Astrocyte (in vitro differentiated cells and primary cell): ENCODE measurements at regions not wholly inside any gene's neighbourhood (a gene's known extent, or its start where the extent isn't known, plus 50 kb on each side); places are given as distances from the start of the nearest gene placed in this dataset.

ENCODE experiments used
- DNase-seq: peaks from one replicate; pipeline ENCODE4 v3.0.0-alpha.2; 2010; ENCODE audit warnings: low read depth
- FAIRE-seq: peaks from 2 replicates; lab custom pipeline; 2011; peaks lifted over from hg19 to GRCh38; lab: Jason Lieb, UNC
- H2AFZ ChIP-seq: 2 replicates; pipeline ENCODE4 v1.6.0; 2012; ENCODE audit warnings: low read depth, low read length, inconsistent platforms
- H3K27ac ChIP-seq: 2 replicates; pipeline ENCODE4 v1.5.1; 2011; ENCODE audit warnings: low read depth, low read length, inconsistent platforms
- H3K27me3 ChIP-seq: 2 replicates; pipeline ENCODE4 v1.6.0; 2011; ENCODE audit warnings: low read length, inconsistent platforms; ENCODE audit not compliant: insufficient read depth
- H3K36me3 ChIP-seq: 2 replicates; pipeline ENCODE4 v1.5.1; 2011; ENCODE audit warnings: low read length, inconsistent platforms; ENCODE audit not compliant: insufficient read depth
- H3K4me1 ChIP-seq: 2 replicates; pipeline ENCODE4 v1.5.1; 2011; ENCODE audit warnings: low read length, inconsistent platforms; ENCODE audit not compliant: insufficient read depth
- H3K4me2 ChIP-seq: 2 replicates; pipeline ENCODE4 v1.6.0; 2012; ENCODE audit warnings: low read length, inconsistent platforms
- H3K4me3 ChIP-seq: 2 replicates; pipeline ENCODE4 v1.5.1; 2011; ENCODE audit warnings: low read depth, mild to moderate bottlenecking, low read length, inconsistent platforms; ENCODE audit not compliant: insufficient read depth
- H3K79me2 ChIP-seq: 2 replicates; pipeline ENCODE4 v1.6.0; 2012; ENCODE audit warnings: mild to moderate bottlenecking, low read length, inconsistent platforms; ENCODE audit not compliant: insufficient read depth
- H3K9ac ChIP-seq: 2 replicates; pipeline ENCODE4 v1.6.0; 2012; ENCODE audit warnings: mild to moderate bottlenecking, low read length, inconsistent platforms
- H3K9me3 ChIP-seq: 2 replicates; pipeline ENCODE4 v1.5.1; 2012; ENCODE audit warnings: low read depth, mild to moderate bottlenecking, low read length, inconsistent platforms; ENCODE audit not compliant: insufficient read depth
- H4K20me1 ChIP-seq: 2 replicates; pipeline ENCODE4 v1.6.0; 2012; ENCODE audit warnings: low read length, inconsistent platforms; ENCODE audit not compliant: insufficient read depth
- H3K27ac Mint-ChIP-seq: one replicate; pipeline ENCODE4 v1.8.0; 2021; ENCODE audit warnings: mild to moderate bottlenecking, mixed read lengths; ENCODE audit not compliant: unreplicated experiment
- H3K27me3 Mint-ChIP-seq: one replicate; pipeline ENCODE4 v1.8.0; 2021; ENCODE audit warnings: low read depth, mixed read lengths; ENCODE audit not compliant: unreplicated experiment
- H3K36me3 Mint-ChIP-seq: one replicate; pipeline ENCODE4 v1.8.0; 2021; ENCODE audit warnings: low read depth, mixed read lengths; ENCODE audit not compliant: unreplicated experiment
- H3K4me1 Mint-ChIP-seq: one replicate; pipeline ENCODE4 v1.8.0; 2021; ENCODE audit warnings: low read depth, mixed read lengths; ENCODE audit not compliant: unreplicated experiment
- H3K4me3 Mint-ChIP-seq: one replicate; pipeline ENCODE4 v1.8.0; 2021; ENCODE audit warnings: mild to moderate bottlenecking, moderate library complexity, mixed read lengths; ENCODE audit not compliant: unreplicated experiment
- H3K9me3 Mint-ChIP-seq: one replicate; pipeline ENCODE4 v1.8.0; 2021; ENCODE audit warnings: mild to moderate bottlenecking, mixed read lengths; ENCODE audit not compliant: unreplicated experiment
- CTCF ChIP-seq: IDR thresholded peaks from 2 replicates; pipeline ENCODE4 v1.5.1; 2011; ENCODE audit warnings: low read depth, mild to moderate bottlenecking, inconsistent platforms, low read length, moderate library complexity; ENCODE audit not compliant: insufficient read depth
- EZH2 ChIP-seq: IDR thresholded peaks from 2 replicates; pipeline ENCODE4 v1.6.1; 2012; ENCODE audit warnings: mild to moderate bottlenecking, low read length, inconsistent platforms; ENCODE audit not compliant: insufficient read depth

- no peak overlapping the region for H3K4me2 ChIP-seq
- no peak overlapping the region for H3K4me3 Mint-ChIP-seq
- H3K9me3 Mint-ChIP-seq: no peaks in the 10 kb centered on the region
- no peak overlapping the region for H2AFZ ChIP-seq
- H3K27me3 ChIP-seq: no peaks in the 10 kb centered on the region
- peak overlapping the region; percentile 96 for H3K27ac Mint-ChIP-seq
- H3K27ac ChIP-seq: no peak overlapping the region
- TF ChIP-seq CTCF (no peak), EZH2 (no peak)
- H3K4me1 ChIP-seq: no peaks in the 10 kb centered on the region
- H3K36me3 ChIP-seq: no peaks in the 10 kb centered on the region
- no peaks in the 10 kb centered on the region for H3K79me2 ChIP-seq
- H3K4me1 Mint-ChIP-seq: peaks cover 27% of the 10 kb centered on the region
- H3K4me3 ChIP-seq: no peak overlapping the region
- no peaks in the 10 kb centered on the region for H3K36me3 Mint-ChIP-seq
- no peaks in the 10 kb centered on the region for H3K9me3 ChIP-seq
- H3K9ac ChIP-seq: no peak overlapping the region
- no peaks in the 10 kb centered on the region for H4K20me1 ChIP-seq
- FAIRE-seq (no peak), DNase-seq (no peak)
- no peaks in the 10 kb centered on the region for H3K27me3 Mint-ChIP-seq
Measured at GRCh38 chr9:588981-589380, 252.5 kb upstream of the DMRT1 start.

GRCh38 chr9:589723-590122 is 251.8 kb upstream of the DMRT1 start:
- H3K4me1 ChIP-seq: no peaks in the 10 kb centered on the region
- no peaks in the 10 kb centered on the region for H3K9me3 ChIP-seq
- H3K4me2 ChIP-seq: no peak overlapping the region
- no peaks in the 10 kb centered on the region for H3K36me3 ChIP-seq
- Mint-ChIP-seq H3K27me3 (no peaks in the 10 kb centered on the region), H3K4me1 (peaks cover 27% of the 10 kb centered on the region), H3K9me3 (no peaks in the 10 kb centered on the region), H3K36me3 (no peaks in the 10 kb centered on the region), H3K4me3 (no peak overlapping the region), H3K27ac (peak overlapping the region; percentile 96)
- H4K20me1 ChIP-seq: no peaks in the 10 kb centered on the region
- no peak overlapping the region for H3K27ac ChIP-seq
- peak; percentile 77 for DNase-seq
- H3K79me2 ChIP-seq: no peaks in the 10 kb centered on the region
- H3K27me3 ChIP-seq: no peaks in the 10 kb centered on the region
- no peak overlapping the region for H2AFZ ChIP-seq
- no peak overlapping the region for H3K4me3 ChIP-seq
- FAIRE-seq: no peak
- H3K9ac ChIP-seq: no peak overlapping the region
- no peak for TF ChIP-seq EZH2
- no peak for TF ChIP-seq CTCF

GRCh38 chr9:591292-591691 is 250.2 kb upstream of the DMRT1 start:
- H3K4me1 ChIP-seq: no peaks in the 10 kb centered on the region
- no peak for TF ChIP-seq CTCF
- TF ChIP-seq EZH2: no peak
- no peaks in the 10 kb centered on the region for H3K36me3 ChIP-seq
- Mint-ChIP-seq H3K4me1 (peaks cover 27% of the 10 kb centered on the region), H3K36me3 (no peaks in the 10 kb centered on the region), H3K27ac (no peak overlapping the region), H3K9me3 (no peaks in the 10 kb centered on the region), H3K4me3 (no peak overlapping the region), H3K27me3 (no peaks in the 10 kb centered on the region)
- no peak overlapping the region for H3K27ac ChIP-seq
- no peak overlapping the region for H2AFZ ChIP-seq
- H3K4me2 ChIP-seq: no peak overlapping the region
- H3K9me3 ChIP-seq: no peaks in the 10 kb centered on the region
- DNase-seq: no peak
- H4K20me1 ChIP-seq: no peaks in the 10 kb centered on the region
- no peaks in the 10 kb centered on the region for H3K27me3 ChIP-seq
- H3K79me2 ChIP-seq: no peaks in the 10 kb centered on the region
- no peak for FAIRE-seq
- H3K9ac ChIP-seq: no peak overlapping the region
- H3K4me3 ChIP-seq: no peak overlapping the region
